OCI-LY7 (cell line): ENCODE measurements at regions not wholly inside any gene's neighbourhood (a gene's known extent, or its start where the extent isn't known, plus 50 kb on each side); places are given as distances from the start of the nearest gene placed in this dataset.

ENCODE experiments used
- CTCF ChIP-seq: fragments of 200-600 bp; sonication (generic); conservative IDR thresholded peaks from 2 replicates; pipeline ENCODE4 v1.5.1; 2014; ENCODE audit warnings: mild to moderate bottlenecking, antibody characterized with exemption, low read length, moderate library complexity, mixed read lengths
- EZH2phosphoT487 ChIP-seq: fragments of 200-600 bp; sonication (generic); IDR thresholded peaks from 2 replicates; pipeline ENCODE4 v1.6.1; 2018; ENCODE audit warnings: low read depth, borderline replicate concordance, mild to moderate bottlenecking, mixed run types, antibody characterized with exemption, low read length, moderate library complexity, mixed read lengths

GRCh38 chr2:56753182-56753581, 569.4 kb downstream of the CCDC85A start:
- TF ChIP-seq CTCF (no peak), EZH2phosphoT487 (no peak)
